T-helper 2 cell treated with Interferon-gamma antibody and Interleukin-4, amounts not matched to agents 5 μg/mL and 100 μg/mL, for 36 hours (primary cell): ENCODE measurements at regions not wholly inside any gene's neighbourhood (a gene's known extent, or its start where the extent isn't known, plus 50 kb on each side); places are given as distances from the start of the nearest gene placed in this dataset.

Source experiments
- DNase-seq: peaks from one replicate; pipeline ENCODE4 v3.0.0; 2021; ENCODE audit warnings: low spot score
- H3K27ac Mint-ChIP-seq: one replicate; pipeline ENCODE4 v1.8.0; 2021; ENCODE audit warnings: mild to moderate bottlenecking, mixed read lengths
- H3K27me3 Mint-ChIP-seq: one replicate; pipeline ENCODE4 v1.8.0; 2021; ENCODE audit warnings: low read depth, mixed read lengths
- H3K36me3 Mint-ChIP-seq: one replicate; pipeline ENCODE4 v1.8.0; 2021; ENCODE audit warnings: low read depth, mixed read lengths
- H3K4me1 Mint-ChIP-seq: one replicate; pipeline ENCODE4 v1.8.0; 2021; ENCODE audit warnings: low read depth, mixed read lengths
- H3K4me3 Mint-ChIP-seq: one replicate; pipeline ENCODE4 v1.8.0; 2022; ENCODE audit warnings: mild to moderate bottlenecking, moderate library complexity, mixed read lengths
- H3K9me3 Mint-ChIP-seq: one replicate; pipeline ENCODE4 v1.8.0; 2021; ENCODE audit warnings: mixed read lengths

DNA sequence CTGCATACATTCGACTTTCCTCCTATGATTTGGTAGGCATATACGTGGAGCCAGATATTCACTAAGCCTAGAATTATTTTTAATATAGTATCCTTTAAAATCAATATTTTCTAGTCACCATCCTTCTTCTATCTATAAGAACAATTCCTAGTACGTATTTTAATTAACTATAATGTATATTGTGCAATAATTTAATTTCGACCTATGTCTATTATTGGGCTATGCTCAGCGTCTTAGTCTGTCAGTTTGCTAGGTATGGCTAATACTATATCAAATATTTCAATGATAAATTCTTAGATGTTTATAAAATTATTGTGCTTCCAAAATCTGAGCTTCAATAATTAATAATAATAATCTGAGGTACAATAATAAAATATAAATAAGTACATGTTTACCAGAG lies 705.3 kb downstream of the PRELID2 start:
- Mint-ChIP-seq H3K36me3 (no peaks in the 10 kb centered on the region), H3K4me1 (no peaks in the 10 kb centered on the region)

DNA sequence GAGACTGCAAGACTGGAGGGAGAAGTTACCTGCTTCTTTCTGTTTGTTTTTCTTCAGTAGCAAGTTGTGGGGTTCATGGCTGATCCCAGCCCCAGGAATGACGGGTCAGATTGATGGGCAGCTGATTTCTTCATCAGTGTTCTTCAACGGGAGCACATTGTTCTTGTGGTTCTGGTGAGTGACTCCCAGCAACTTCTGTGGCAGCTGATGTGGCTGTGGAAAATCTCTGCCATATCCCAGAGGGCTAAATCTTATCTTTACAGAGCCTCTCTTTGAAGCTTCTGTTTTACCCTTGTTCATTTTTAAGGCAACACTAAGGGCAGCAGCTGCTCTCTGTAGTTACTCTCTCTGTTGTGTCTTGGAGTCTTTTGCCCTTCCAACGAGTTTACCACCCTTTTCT lies 710.3 kb downstream of the PRELID2 start:
- DNase-seq, result no peak
- H3K4me1 Mint-ChIP-seq, result no peaks in the 10 kb centered on the region

More for the DNA sequence above, 705.3 kb downstream of the PRELID2 start:
- Mint-ChIP-seq H3K27me3 (no peaks in the 10 kb centered on the region), H3K27ac (no peak overlapping the region), H3K4me3 (no peak overlapping the region), H3K9me3 (no peaks in the 10 kb centered on the region)
- DNase-seq, result no peak

DNA sequence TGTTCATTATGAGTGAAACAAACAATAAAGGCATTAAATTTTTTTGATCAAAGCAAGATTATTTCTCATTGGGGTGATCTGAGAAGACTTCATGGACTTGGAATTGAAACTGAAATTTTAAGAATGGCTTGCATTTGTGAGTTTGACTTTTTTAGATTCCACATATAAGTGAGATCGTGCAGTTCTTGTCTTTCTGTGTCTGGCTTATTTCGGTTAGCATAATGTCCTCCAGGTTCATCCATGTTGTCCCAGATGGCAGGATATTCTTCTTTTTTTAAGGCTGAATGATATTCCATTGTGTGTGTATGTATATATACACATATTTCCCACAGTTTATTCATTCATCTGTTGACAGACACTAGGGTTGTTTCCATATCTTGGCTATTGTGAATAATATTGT lies 716.5 kb downstream of the PRELID2 start:
- H3K9me3 Mint-ChIP-seq, result peaks cover 5% of the 10 kb centered on the region

More for the DNA sequence above, 710.3 kb downstream of the PRELID2 start:
- Mint-ChIP-seq H3K36me3 (no peaks in the 10 kb centered on the region), H3K4me3 (no peak overlapping the region), H3K9me3 (peaks cover under 1% of the 10 kb centered on the region), H3K27me3 (no peaks in the 10 kb centered on the region), H3K27ac (no peak overlapping the region)

DNA sequence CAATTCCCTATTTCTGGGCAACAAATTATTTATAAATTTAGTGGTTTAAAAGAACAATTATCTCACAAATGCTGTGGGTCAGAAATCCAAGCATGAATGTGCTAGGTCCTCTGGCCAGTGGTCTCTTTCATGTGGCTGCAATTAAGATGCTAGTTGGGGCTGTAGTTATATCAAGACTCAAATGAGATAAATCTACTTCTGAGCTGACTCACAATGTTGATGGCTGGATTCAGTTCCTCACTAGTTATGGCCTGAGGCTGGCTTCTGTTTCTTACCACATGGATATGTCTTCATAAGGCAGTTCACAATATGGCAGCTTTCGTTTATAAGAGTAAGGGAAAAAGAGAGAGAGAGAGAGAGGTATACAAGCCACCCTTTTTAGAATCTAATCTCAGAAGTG lies 717.0 kb downstream of the PRELID2 start:
- Mint-ChIP-seq H3K4me3 (no peak overlapping the region), H3K36me3 (no peaks in the 10 kb centered on the region), H3K4me1 (no peaks in the 10 kb centered on the region), H3K27me3 (no peaks in the 10 kb centered on the region), H3K9me3 (peaks cover 5% of the 10 kb centered on the region), H3K27ac (no peak overlapping the region)
- no peak for DNase-seq

More for the DNA sequence above, 716.5 kb downstream of the PRELID2 start:
- no peak for DNase-seq
- Mint-ChIP-seq H3K36me3 (no peaks in the 10 kb centered on the region), H3K4me1 (no peaks in the 10 kb centered on the region), H3K27ac (no peak overlapping the region), H3K4me3 (no peak overlapping the region), H3K27me3 (no peaks in the 10 kb centered on the region)

DNA sequence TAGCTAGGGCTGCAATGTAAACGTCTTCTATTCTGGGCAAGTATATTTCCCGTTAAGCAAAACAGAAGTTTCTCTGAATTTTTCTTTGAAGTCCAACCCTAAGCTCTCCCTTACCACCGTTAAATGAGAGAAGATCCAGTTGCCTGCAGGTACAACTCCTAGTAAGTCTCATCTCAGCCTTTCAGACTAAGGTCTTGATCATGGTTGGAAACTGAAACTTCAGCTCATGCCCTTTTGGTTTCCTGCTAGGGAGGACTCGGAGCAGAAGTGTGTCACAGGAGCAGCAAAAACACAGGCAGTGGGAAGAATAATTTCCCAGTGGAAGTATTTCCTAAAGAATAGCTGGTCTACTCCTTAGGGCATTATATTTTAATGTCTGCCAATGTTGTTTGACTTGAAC lies 717.9 kb downstream of the PRELID2 start:
- Mint-ChIP-seq H3K9me3 (peaks cover 5% of the 10 kb centered on the region), H3K4me3 (no peak overlapping the region), H3K4me1 (no peaks in the 10 kb centered on the region), H3K36me3 (no peaks in the 10 kb centered on the region), H3K27me3 (no peaks in the 10 kb centered on the region), H3K27ac (no peak overlapping the region)
- DNase-seq, result no peak

DNA sequence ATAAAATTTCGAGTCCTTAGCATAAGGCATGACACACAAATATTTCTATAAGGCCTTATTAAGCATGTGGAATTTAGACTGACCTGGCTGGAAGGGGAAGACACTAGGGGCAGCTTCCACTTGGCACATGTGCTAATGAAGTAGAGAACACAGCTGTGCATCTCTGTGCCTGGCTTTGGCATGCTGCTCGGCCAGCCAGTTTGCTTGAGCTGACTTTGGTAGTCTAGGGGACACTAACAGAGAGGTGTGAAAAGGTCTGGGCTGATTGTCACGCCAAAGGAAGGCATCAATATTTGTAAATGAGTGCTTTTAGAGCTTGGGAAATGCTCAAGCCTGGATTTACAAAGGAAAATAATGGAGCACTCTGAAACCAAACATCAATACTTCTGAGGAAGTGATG lies 723.7 kb downstream of the PRELID2 start:
- peaks cover 6% of the 10 kb centered on the region for H3K9me3 Mint-ChIP-seq
- H3K4me3 Mint-ChIP-seq, result no peak overlapping the region
- H3K36me3 Mint-ChIP-seq, result no peaks in the 10 kb centered on the region
- H3K4me1 Mint-ChIP-seq, result no peaks in the 10 kb centered on the region
- no peak overlapping the region for H3K27ac Mint-ChIP-seq
- H3K27me3 Mint-ChIP-seq, result no peaks in the 10 kb centered on the region
- no peak for DNase-seq

DNA sequence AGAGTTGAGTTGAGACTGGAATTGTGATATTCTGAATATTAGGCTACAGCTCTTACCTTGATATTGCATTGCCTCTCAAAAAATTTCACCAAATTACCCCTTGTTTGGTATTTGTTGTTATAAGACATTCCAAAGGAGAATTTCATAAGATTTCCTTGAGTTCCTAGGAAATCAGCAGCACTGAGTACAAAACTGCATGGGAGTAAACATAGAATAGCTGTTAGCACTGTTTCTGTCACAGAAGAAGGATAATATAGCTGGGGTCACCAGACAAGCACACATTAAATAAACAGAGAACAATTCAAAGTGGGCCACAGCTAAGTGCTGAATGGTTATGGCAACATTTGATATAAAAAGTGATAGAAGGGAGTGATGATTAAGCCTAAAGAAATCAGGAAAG lies 724.3 kb downstream of the PRELID2 start:
- Mint-ChIP-seq H3K4me3 (no peak overlapping the region), H3K27me3 (no peaks in the 10 kb centered on the region), H3K4me1 (no peaks in the 10 kb centered on the region), H3K36me3 (no peaks in the 10 kb centered on the region), H3K27ac (no peak overlapping the region), H3K9me3 (peaks cover 6% of the 10 kb centered on the region)
- no peak for DNase-seq

DNA sequence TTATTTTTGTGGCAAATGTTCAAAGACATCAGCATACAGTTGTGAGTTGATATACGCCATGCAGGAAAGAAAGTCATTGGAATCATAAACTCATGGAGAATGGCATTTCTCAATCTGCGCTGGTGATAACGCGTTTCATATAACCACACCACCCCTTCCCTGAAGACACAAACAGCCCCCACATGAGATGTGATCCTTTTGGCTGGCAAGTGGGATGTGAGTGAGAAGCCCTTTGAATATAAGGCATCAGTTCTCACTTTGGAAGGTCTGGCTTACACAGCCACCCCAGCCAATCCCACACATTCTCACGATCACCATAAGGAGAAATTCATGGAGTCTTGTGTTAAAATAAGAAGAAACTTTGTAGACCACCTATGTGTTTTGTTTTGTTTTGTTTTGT lies 725.0 kb downstream of the PRELID2 start:
- Mint-ChIP-seq H3K27me3 (no peaks in the 10 kb centered on the region), H3K27ac (no peak overlapping the region), H3K4me3 (no peak overlapping the region), H3K4me1 (no peaks in the 10 kb centered on the region), H3K9me3 (peaks cover 9% of the 10 kb centered on the region), H3K36me3 (no peaks in the 10 kb centered on the region)
- no peak for DNase-seq

DNA sequence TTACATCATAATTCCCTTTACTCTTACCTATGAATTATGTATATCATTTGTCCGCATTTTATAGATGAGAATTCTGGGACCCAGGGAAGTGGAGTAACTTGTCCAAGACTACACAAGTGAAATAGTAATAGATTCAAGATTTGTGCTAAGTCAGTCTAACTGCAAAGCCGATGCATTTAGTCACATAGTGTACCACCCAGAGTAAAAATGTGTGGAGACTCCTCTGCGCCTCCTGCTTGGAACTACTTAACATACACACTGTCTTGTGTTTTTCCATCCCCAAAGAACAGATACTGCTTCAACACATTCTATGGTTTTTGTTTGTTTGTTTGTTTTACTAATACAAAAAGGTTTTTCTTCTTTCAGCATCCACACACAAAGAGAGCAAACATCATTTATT lies 729.8 kb downstream of the PRELID2 start:
- no peaks in the 10 kb centered on the region for H3K36me3 Mint-ChIP-seq

DNA sequence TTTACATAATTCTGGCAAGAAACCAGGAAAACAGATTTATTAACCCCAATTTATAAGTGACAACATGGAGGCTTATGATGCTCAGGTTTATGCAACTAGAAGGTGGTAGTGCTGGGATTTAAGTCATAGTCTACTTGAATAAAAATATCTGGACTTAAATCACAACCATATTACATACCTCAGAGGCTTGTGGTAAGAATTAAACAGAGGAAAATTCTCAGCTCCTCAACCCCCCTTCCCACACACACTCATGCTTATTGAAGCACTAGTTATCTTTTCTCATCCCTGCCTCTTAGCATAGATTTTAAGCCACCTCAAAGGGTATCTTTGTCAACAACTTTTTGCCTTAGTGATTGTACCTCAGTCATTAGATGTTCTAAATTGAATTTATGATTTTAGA lies 731.0 kb downstream of the PRELID2 start:
- H3K4me3 Mint-ChIP-seq, result no peak overlapping the region
- no peak overlapping the region for H3K27ac Mint-ChIP-seq
- H3K36me3 Mint-ChIP-seq, result no peaks in the 10 kb centered on the region
- H3K4me1 Mint-ChIP-seq, result no peaks in the 10 kb centered on the region
- no peak for DNase-seq
- peaks cover 8% of the 10 kb centered on the region for H3K9me3 Mint-ChIP-seq
- H3K27me3 Mint-ChIP-seq, result no peaks in the 10 kb centered on the region

More for the DNA sequence above, 729.8 kb downstream of the PRELID2 start:
- Mint-ChIP-seq H3K9me3 (peaks cover 10% of the 10 kb centered on the region), H3K4me3 (no peak overlapping the region), H3K27me3 (no peaks in the 10 kb centered on the region), H3K27ac (no peak overlapping the region), H3K4me1 (no peaks in the 10 kb centered on the region)
- no peak for DNase-seq

DNA sequence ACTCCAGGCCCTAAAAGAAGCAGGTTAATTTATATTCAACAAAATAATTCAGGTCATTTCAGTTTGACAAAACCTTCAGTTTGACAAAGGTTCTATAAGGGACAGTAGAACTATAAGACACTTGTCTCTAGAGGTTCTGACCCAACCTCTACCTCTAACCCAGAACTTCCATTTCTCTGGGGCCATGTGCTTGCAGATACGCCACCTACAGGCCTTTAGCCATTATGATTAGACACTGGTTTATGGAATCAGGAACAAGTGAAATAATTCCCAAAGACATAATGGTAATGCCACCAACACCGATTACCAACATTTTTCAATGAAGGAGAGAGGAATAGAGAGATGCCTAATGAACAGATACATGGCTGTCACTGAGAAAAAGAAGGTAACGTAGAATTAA lies 733.9 kb downstream of the PRELID2 start:
- DNase-seq, result no peak
- no peak overlapping the region for H3K27ac Mint-ChIP-seq

DNA sequence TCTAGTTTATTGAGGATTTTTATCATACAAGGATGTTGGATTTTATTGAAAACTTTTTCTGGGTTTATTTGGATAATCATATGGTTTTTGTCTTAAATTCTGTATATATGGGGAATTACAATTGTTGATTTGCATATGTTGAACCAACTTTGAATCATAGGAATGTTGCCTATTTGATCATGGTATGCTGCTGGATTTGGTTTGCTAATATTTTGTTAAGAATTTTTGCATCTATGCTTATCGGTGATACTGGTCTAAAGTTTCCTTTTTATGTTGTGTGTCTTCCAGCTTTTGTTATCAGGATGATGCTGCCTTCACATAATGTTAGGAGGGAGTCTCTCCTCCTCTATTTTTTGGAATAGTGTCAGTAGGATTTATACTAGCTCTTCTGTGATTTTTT lies 745.0 kb downstream of the PRELID2 start:
- H3K4me3 Mint-ChIP-seq, result no peak overlapping the region
- no peak for DNase-seq
- no peaks in the 10 kb centered on the region for H3K4me1 Mint-ChIP-seq
- H3K27me3 Mint-ChIP-seq, result no peaks in the 10 kb centered on the region
- H3K9me3 Mint-ChIP-seq, result peaks cover 26% of the 10 kb centered on the region
- no peaks in the 10 kb centered on the region for H3K36me3 Mint-ChIP-seq
- no peak overlapping the region for H3K27ac Mint-ChIP-seq

More for the DNA sequence above, 733.9 kb downstream of the PRELID2 start:
- Mint-ChIP-seq H3K4me1 (no peaks in the 10 kb centered on the region), H3K4me3 (no peak overlapping the region), H3K36me3 (no peaks in the 10 kb centered on the region), H3K9me3 (peaks cover 9% of the 10 kb centered on the region), H3K27me3 (no peaks in the 10 kb centered on the region)

DNA sequence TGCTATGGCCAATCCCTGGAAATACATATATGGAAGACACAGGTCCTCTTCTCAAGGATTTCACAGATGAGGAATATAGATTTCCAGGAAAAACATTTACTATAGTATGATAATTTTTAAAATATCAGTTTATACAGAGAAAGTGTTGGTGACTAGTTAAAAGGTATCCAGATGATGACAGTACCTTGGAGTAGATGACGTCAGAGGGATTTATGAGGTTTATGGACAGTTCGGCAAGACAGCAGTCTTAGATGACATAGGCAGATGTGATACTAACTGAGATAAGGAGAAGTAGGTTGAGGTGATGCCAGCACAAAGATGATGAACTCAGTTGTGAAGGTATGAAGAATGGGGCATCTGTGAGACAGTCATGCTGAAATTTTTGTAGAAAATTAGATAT lies 750.3 kb downstream of the PRELID2 start:
- H3K27me3 Mint-ChIP-seq, result no peaks in the 10 kb centered on the region
- no peak overlapping the region for H3K27ac Mint-ChIP-seq
- H3K4me1 Mint-ChIP-seq, result no peaks in the 10 kb centered on the region
- H3K4me3 Mint-ChIP-seq, result no peak overlapping the region
- DNase-seq, result no peak
- H3K36me3 Mint-ChIP-seq, result no peaks in the 10 kb centered on the region
- H3K9me3 Mint-ChIP-seq, result peaks cover 9% of the 10 kb centered on the region

DNA sequence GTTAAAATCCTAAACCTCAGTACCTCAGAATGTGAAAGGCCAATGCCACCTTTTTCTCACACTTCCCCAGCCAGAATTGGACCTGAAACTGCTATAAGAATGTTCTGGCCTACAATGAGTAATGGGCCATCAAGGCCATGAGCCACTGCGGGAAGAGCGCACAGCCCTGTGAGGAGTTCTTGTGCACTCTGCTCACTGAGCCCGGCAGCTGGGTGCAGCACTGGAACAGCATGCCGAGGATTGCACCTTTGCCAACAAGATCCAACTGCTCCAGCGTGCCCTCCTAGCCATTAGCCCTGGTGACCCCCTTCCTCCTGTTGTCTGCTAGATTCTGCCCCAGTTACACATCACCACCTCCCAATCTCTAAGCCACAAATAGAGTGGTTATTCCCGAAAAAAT lies 758.1 kb downstream of the PRELID2 start:
- no peaks in the 10 kb centered on the region for H3K27me3 Mint-ChIP-seq
- peaks cover 4% of the 10 kb centered on the region for H3K9me3 Mint-ChIP-seq
- no peaks in the 10 kb centered on the region for H3K36me3 Mint-ChIP-seq
- no peaks in the 10 kb centered on the region for H3K4me1 Mint-ChIP-seq
- H3K27ac Mint-ChIP-seq, result no peak overlapping the region
- no peak for DNase-seq
- no peak overlapping the region for H3K4me3 Mint-ChIP-seq

DNA sequence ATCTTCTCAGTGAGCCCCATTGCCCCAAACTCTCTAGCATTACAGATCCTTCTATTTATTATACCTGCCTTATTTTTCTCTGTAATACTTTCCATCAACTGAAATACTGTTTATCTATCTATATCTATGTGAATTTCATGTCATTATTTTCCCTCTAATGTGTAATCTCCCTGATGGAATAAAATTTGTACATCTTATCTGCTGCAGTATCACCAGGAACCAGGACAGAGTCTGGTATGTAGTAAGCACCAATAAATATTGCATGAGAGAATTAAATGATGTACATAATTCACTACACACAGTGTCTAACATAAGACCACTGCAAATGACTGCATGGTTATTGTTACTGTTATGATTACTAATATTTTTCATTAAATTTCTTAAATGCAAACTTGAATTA lies 759.1 kb downstream of the PRELID2 start:
- DNase-seq, result no peak
- peaks cover 4% of the 10 kb centered on the region for H3K9me3 Mint-ChIP-seq
- no peaks in the 10 kb centered on the region for H3K36me3 Mint-ChIP-seq
- no peak overlapping the region for H3K27ac Mint-ChIP-seq
- H3K27me3 Mint-ChIP-seq, result no peaks in the 10 kb centered on the region
- no peak overlapping the region for H3K4me3 Mint-ChIP-seq
- H3K4me1 Mint-ChIP-seq, result no peaks in the 10 kb centered on the region
